HepG2 (cell line): ENCODE measurements at regions not wholly inside any gene's neighbourhood (a gene's known extent, or its start where the extent isn't known, plus 50 kb on each side); places are given as distances from the start of the nearest gene placed in this dataset.

Experiments used
- ATAC-seq: fragments of 200-7000 bp; cut with Tn5 transposase; 3 replicates; pipeline ENCODE4 v1.9.1; 2020; ENCODE audit warnings: mild to moderate bottlenecking, moderate library complexity
- BruUV-seq: library from RNA; stranded (reverse); fragments of 400-500 nt; replicated peaks from 2 replicates; lab custom pipeline; 2021; lab: Mats Ljungman, UMichigan
- CTCF ChIA-PET: fragments of 300-600 bp; formaldehyde crosslinking; extraction: SDS; loops from one replicate; lab custom pipeline; 2021; ENCODE audit warnings: low total read pairs, inconsistent platforms, low intra/inter-chr PET ratio; lab: Yijun Ruan, JAX
- POLR2A ChIA-PET: fragments of 350-600 bp; sonication (Branson Sonifier 250); formaldehyde crosslinking; loops from one replicate; lab custom pipeline; 2020; ENCODE audit warnings: antibody characterized with exemption, inconsistent platforms; lab: Yijun Ruan, JAX
- DNase-seq: peaks from one replicate; pipeline ENCODE4 v3.0.0-alpha.2; 2015; ENCODE audit warnings: low spot score
- FAIRE-seq: peaks from 3 replicates; lab custom pipeline; 2011; peaks lifted over from hg19 to GRCh38; lab: Jason Lieb, UNC
- H2AFZ ChIP-seq: one replicate; pipeline ENCODE4 v1.6.1; 2011; ENCODE audit warnings: low read length, inconsistent platforms
- H3K27ac ChIP-seq: fragments of 300-600 bp; 3 replicates; pipeline ENCODE4 v1.8.0; 2011; ENCODE audit warnings: mixed run types, mild to moderate bottlenecking, mixed read lengths, low read length, inconsistent platforms; ENCODE audit not compliant: insufficient read depth; ENCODE audit errors: extremely low read length
- H3K27me3 ChIP-seq, 2 experiments: fragments of 200-600 bp in 1 of 2; 2 replicates in 1 of 2; 3 replicates in 1 of 2; pipeline versions ENCODE4 v1.6.0 to v1.8.0; 2011; ENCODE audit warnings: low read length in 2 of 2, mild to moderate bottlenecking in 2 of 2, moderate library complexity in 2 of 2, inconsistent platforms in 1 of 2; ENCODE audit not compliant: insufficient read depth in 2 of 2, control insufficient read depth in 1 of 2
- H3K36me3 ChIP-seq, 2 experiments: fragments of 200-600 bp in 1 of 2; replicated peaks in 1 of 2; 2 replicates in 1 of 2; 3 replicates in 1 of 2; pipeline versions ENCODE4 v1.5.1 to v1.8.0; 2011; ENCODE audit warnings: low read length in 2 of 2, inconsistent platforms in 1 of 2; ENCODE audit not compliant: insufficient read depth in 2 of 2, control insufficient read depth in 1 of 2
- H3K4me1 ChIP-seq: 2 replicates; pipeline ENCODE4 v1.5.1; 2012; ENCODE audit warnings: low read length, inconsistent platforms; ENCODE audit not compliant: insufficient read depth
- H3K4me2 ChIP-seq: 2 replicates; pipeline ENCODE4 v1.6.0; 2011; ENCODE audit warnings: low read depth, low read length, inconsistent platforms
- H3K4me3 ChIP-seq, 3 experiments: fragments of 200-600 bp in 1 of 3; sonication (generic), shearing (Covaris generic) in 1 of 3; replicated peaks in 1 of 3; 2 replicates each; pipeline ENCODE4 v1.5.1; 2011 to 2016; ENCODE audit warnings: low read length in 3 of 3, inconsistent platforms in 2 of 3, low read depth in 2 of 3, mild to moderate bottlenecking in 2 of 3, control low read depth in 1 of 3, mixed read lengths in 1 of 3; ENCODE audit not compliant: insufficient read depth in 1 of 3
- H3K79me2 ChIP-seq: one replicate; pipeline ENCODE4 v1.6.1; 2011; ENCODE audit warnings: low read length, inconsistent platforms; ENCODE audit not compliant: insufficient read depth
- H3K9ac ChIP-seq: 2 replicates; pipeline ENCODE4 v1.6.0; 2011; ENCODE audit warnings: mild to moderate bottlenecking, low read depth, low read length, inconsistent platforms; ENCODE audit not compliant: insufficient read depth
- H3K9me3 ChIP-seq: 2 replicates; pipeline ENCODE4 v1.5.1; 2012; ENCODE audit warnings: mild to moderate bottlenecking, low read length
- H4K20me1 ChIP-seq: 2 replicates; pipeline ENCODE4 v1.6.0; 2011; ENCODE audit warnings: inconsistent platforms, mild to moderate bottlenecking, low read length, moderate library complexity; ENCODE audit not compliant: insufficient read depth
- CHD4 ChIP-seq: fragments of 200-600 bp; sonication (generic); IDR thresholded peaks from 2 replicates; pipeline ENCODE4 v1.7.0; 2017; ENCODE audit warnings: mild to moderate bottlenecking, low read length, borderline replicate concordance
- DMAP1 ChIP-seq: IDR thresholded peaks from 2 replicates; pipeline ENCODE4 v1.6.1; 2016
- FOXP1 ChIP-seq, 2 experiments: fragments of 450-650 bp in 1 of 2; IDR thresholded peaks; 2 replicates each; pipeline ENCODE4 v1.6.1; 2017 to 2018; ENCODE audit warnings: antibody characterized with exemption in 1 of 2
- HNRNPH1 ChIP-seq: fragments of 200-400 bp; formaldehyde crosslinking; optimal IDR thresholded peaks from 2 replicates; pipeline ENCODE3; 2017; ENCODE audit warnings: mild to moderate bottlenecking, low read depth, low read length
- NFATC3 ChIP-seq: sonication (generic); formaldehyde crosslinking; IDR thresholded peaks from 2 replicates; pipeline ENCODE4 v1.5.1; 2020; ENCODE audit warnings: mild to moderate bottlenecking, missing genetic modification reagents
- PBX3 ChIP-seq: sonication (generic); formaldehyde crosslinking; IDR thresholded peaks from 2 replicates; pipeline ENCODE4 v1.8.1; 2023; ENCODE audit warnings: missing genetic modification reagents, inconsistent platforms, borderline replicate concordance
- POLR2AphosphoS5 ChIP-seq: IDR thresholded peaks from 2 replicates; pipeline ENCODE4 v1.6.1; 2012; ENCODE audit warnings: low read depth, low read length
- ZNF275 ChIP-seq: sonication (generic); formaldehyde crosslinking; IDR thresholded peaks from 2 replicates; pipeline ENCODE4 v1.8.0; 2022; ENCODE audit warnings: missing genetic modification reagents, mild to moderate bottlenecking, inconsistent platforms, borderline replicate concordance
- ZNF44 ChIP-seq: sonication (generic); formaldehyde crosslinking; IDR thresholded peaks from 2 replicates; pipeline ENCODE4 v1.5.1; 2020; ENCODE audit warnings: mild to moderate bottlenecking, missing genetic modification reagents
- ZNF460 ChIP-seq: sonication (generic); formaldehyde crosslinking; IDR thresholded peaks from 2 replicates; pipeline ENCODE4 v1.5.1; 2020; ENCODE audit warnings: missing genetic modification reagents, mild to moderate bottlenecking, borderline replicate concordance
- ZNF552 ChIP-seq: sonication (generic); formaldehyde crosslinking; IDR thresholded peaks from 2 replicates; pipeline ENCODE4 v1.9.0; 2022; ENCODE audit warnings: missing genetic modification reagents, mild to moderate bottlenecking, borderline replicate concordance
- ZNF670 ChIP-seq: sonication (generic); formaldehyde crosslinking; IDR thresholded peaks from 2 replicates; pipeline ENCODE4 v1.8.0; 2022; ENCODE audit warnings: mild to moderate bottlenecking, missing genetic modification reagents, borderline replicate concordance
- ZNF839 ChIP-seq: sonication (generic); formaldehyde crosslinking; IDR thresholded peaks from 2 replicates; pipeline ENCODE4 v1.4.0; 2020; ENCODE audit warnings: missing genetic modification reagents, mild to moderate bottlenecking, borderline replicate concordance
- WGBS: methylation state at CpG from one replicate; pipeline ENCODE4 v1.1.6; 2017; ENCODE audit warnings: low lambda C conversion rate; 5-methylcytosine and 5-hydroxymethylcytosine counted together
- in situ Hi-C: cut with HindIII; loops from 2 replicates; pipeline ENCODE4 v1.10.0; 2017; ENCODE audit warnings: low pct_unique_long_range_greater_than_20kb; ENCODE audit not compliant: extremely low pct_ligation_motif_present
- intact Hi-C: fragments of 100-400 bp; cut with micrococcal nuclease; formaldehyde crosslinking; loops from one replicate; pipeline ENCODE4 v1.10.0; 2022; ENCODE audit not compliant: unreplicated experiment

- FAIRE-seq, result no peak
- H4K20me1 ChIP-seq, result no peaks in the 10 kb centered on the region
- POLR2A ChIA-PET, result no interaction called here
- in situ Hi-C loops, result no loop called here
- peak overlapping the region; percentile 31 for H2AFZ ChIP-seq
- no TSS peak for BruUV-seq
- intact Hi-C loops, result no loop called here
- no peak overlapping the region for H3K4me3 ChIP-seq
- H3K27ac ChIP-seq, result no peak overlapping the region
- H3K9me3 ChIP-seq, result no peaks in the 10 kb centered on the region
- H3K79me2 ChIP-seq, result no peaks in the 10 kb centered on the region
- DNase-seq, result no peak
- WGBS, result 91% methylated on average over 1 of the region's 1 CpG
- CTCF ChIA-PET, result no interaction called here
- H3K27me3 ChIP-seq, result no peaks in the 10 kb centered on the region
- no peak overlapping the region for H3K9ac ChIP-seq
- ATAC-seq, result no peak
- H3K36me3 ChIP-seq, result no peaks in the 10 kb centered on the region
- H3K4me1 ChIP-seq, result peaks cover 80% of the 10 kb centered on the region
- TF ChIP-seq HNRNPH1 (no peak), ZNF552 (CRISPR knock-in tag) (no peak), CHD4 (no peak), FOXP1 (IDR thresholded peaks at IDR 0.05) (no peak), FOXP1 (CRISPR knock-in tag; IDR thresholded peaks at IDR 0.05) (no peak), ZNF839 (CRISPR knock-in tag) (no peak), ZNF275 (no peak), NFATC3 (CRISPR knock-in tag) (no peak), DMAP1 (no peak), ZNF670 (CRISPR knock-in tag) (no peak), POLR2AphosphoS5 (no peak), ZNF44 (CRISPR knock-in tag) (no peak), ZNF460 (CRISPR knock-in tag) (no peak), PBX3 (CRISPR knock-in tag) (no peak)
- no peak overlapping the region for H3K4me2 ChIP-seq
These were observed 69.0 kb upstream of the FNDC3B start for GRCh38 chr3:171970301-171970788.
